ENCODE measurements at regions not wholly inside any gene's neighbourhood (a gene's known extent, or its start where the extent isn't known, plus 50 kb on each side); places are given as distances from the start of the nearest gene placed in this dataset.
"Not testable (repeated sequence)": the region's sequence is repeated elsewhere in the genome, so short reads cannot be mapped to it uniquely, and the experiment has no call there.

DNA sequence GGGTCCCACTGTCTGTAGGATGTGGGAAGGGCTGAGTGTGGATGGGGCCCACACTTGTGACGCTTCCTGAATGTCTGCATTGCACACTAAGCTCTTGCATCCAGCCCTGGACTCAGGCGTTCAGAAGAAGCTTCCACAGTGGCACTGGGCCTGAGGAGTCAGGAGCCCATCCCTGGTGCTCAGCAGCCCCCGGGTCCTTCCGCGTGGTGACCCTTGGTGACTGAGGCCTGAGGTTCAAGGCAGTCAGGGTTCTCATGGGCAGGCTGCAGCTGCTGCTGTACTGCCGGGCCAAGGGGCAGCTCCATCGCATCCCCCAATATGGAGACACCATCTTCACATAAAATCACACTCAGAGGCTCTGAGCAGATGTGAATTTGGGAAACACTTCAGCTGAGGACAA is 65.8 kb upstream of the TUBA3E start:
- Histone ChIP-seq H3K4me1 (ENCODE audit: control insufficient read depth, insufficient read depth, low read length) (no peaks in the 10 kb centered on the region), H3K36me3 (ENCODE audit: control insufficient read depth, insufficient read depth, low read length) (no peaks in the 10 kb centered on the region), H3K9ac (ENCODE audit: low read depth, low read length) (no peak overlapping the region), H3K4me3 (ENCODE audit: low read depth, low read length) (no peak overlapping the region), H3K27me3 (ENCODE audit: control insufficient read depth, insufficient read depth, low read length) (no peaks in the 10 kb centered on the region), H3K9me3 (ENCODE audit: control insufficient read depth, insufficient read depth, low read length) (no peaks in the 10 kb centered on the region)

- Histone ChIP-seq H3K9me3 (ENCODE audit: control insufficient read depth, insufficient read depth, low read length) (no peaks in the 10 kb centered on the region), H3K36me3 (ENCODE audit: control insufficient read depth, insufficient read depth, low read length) (no peaks in the 10 kb centered on the region), H3K9ac (ENCODE audit: low read depth, low read length) (no peak overlapping the region), H3K27me3 (ENCODE audit: control insufficient read depth, insufficient read depth, low read length) (no peaks in the 10 kb centered on the region), H3K4me1 (ENCODE audit: control insufficient read depth, insufficient read depth, low read length) (no peaks in the 10 kb centered on the region), H3K4me3 (ENCODE audit: low read depth, low read length) (no peak overlapping the region)
These were observed 65.4 kb upstream of the TUBA3E start for GRCh38 chr2:130263606-130264005.

DNA sequence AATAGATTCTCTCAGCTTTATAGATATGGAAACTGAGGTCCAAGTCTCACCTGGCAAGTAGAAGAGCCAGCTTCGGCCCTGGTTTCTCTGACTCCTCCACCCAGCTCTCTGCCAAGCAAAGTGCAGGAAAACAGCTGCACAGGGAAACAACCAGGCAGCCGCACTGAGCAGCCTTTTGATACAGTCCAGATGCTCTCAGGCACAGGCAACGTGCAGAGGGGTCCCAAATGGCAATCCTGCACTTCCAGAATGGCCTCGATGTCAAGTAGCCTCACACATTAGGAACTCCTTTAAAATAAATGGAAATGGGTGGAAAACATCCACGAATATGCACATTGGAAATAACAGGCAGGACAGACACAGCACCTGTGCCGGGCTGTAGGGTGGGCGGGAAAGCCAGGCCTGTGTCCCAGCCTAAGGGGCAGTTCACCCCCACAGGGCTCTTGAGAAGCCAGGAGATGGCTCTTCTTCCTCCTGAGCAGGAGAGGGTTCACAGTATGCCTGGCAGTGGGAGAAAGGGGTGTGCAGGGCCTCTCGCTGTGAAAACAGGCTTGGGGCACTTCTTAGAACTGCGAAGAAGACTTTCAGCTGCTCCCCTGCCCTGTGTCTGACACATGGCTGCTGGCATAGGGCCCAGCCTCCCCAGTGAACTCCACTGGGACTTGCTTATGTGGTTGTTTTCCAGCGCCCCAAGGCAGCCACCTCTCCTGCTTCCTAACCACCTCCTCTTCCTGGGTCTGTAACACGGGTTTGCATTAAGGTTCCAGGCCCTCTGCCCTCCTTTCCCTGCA is 63.9 kb upstream of the TUBA3E start:
- Histone ChIP-seq H3K9me3 (ENCODE audit: control insufficient read depth, insufficient read depth, low read length) (no peaks in the 10 kb centered on the region), H3K4me1 (ENCODE audit: control insufficient read depth, insufficient read depth, low read length) (no peaks in the 10 kb centered on the region), H3K36me3 (ENCODE audit: control insufficient read depth, insufficient read depth, low read length) (no peaks in the 10 kb centered on the region), H3K9ac (ENCODE audit: low read depth, low read length) (no peak overlapping the region), H3K27me3 (ENCODE audit: control insufficient read depth, insufficient read depth, low read length) (no peaks in the 10 kb centered on the region), H3K4me3 (ENCODE audit: low read depth, low read length) (no peak overlapping the region)

- Histone ChIP-seq H3K4me3 (ENCODE audit: low read depth, low read length) (no peak overlapping the region), H3K4me1 (ENCODE audit: control insufficient read depth, insufficient read depth, low read length) (no peaks in the 10 kb centered on the region), H3K27me3 (ENCODE audit: control insufficient read depth, insufficient read depth, low read length) (no peaks in the 10 kb centered on the region), H3K36me3 (ENCODE audit: control insufficient read depth, insufficient read depth, low read length) (no peaks in the 10 kb centered on the region), H3K9me3 (ENCODE audit: control insufficient read depth, insufficient read depth, low read length) (no peaks in the 10 kb centered on the region), H3K9ac (ENCODE audit: low read depth, low read length) (no peak overlapping the region)
These were observed 62.9 kb upstream of the TUBA3E start for GRCh38 chr2:130261099-130261498.

- Histone ChIP-seq H3K9me3 (ENCODE audit: control insufficient read depth, insufficient read depth, low read length) (no peaks in the 10 kb centered on the region), H3K9ac (ENCODE audit: low read depth, low read length) (no peak overlapping the region), H3K27me3 (ENCODE audit: control insufficient read depth, insufficient read depth, low read length) (no peaks in the 10 kb centered on the region), H3K4me1 (ENCODE audit: control insufficient read depth, insufficient read depth, low read length) (no peaks in the 10 kb centered on the region), H3K36me3 (ENCODE audit: control insufficient read depth, insufficient read depth, low read length) (no peaks in the 10 kb centered on the region), H3K4me3 (ENCODE audit: low read depth, low read length) (no peak overlapping the region)
These were observed 61.4 kb upstream of the TUBA3E start for GRCh38 chr2:130259594-130259993.

DNA sequence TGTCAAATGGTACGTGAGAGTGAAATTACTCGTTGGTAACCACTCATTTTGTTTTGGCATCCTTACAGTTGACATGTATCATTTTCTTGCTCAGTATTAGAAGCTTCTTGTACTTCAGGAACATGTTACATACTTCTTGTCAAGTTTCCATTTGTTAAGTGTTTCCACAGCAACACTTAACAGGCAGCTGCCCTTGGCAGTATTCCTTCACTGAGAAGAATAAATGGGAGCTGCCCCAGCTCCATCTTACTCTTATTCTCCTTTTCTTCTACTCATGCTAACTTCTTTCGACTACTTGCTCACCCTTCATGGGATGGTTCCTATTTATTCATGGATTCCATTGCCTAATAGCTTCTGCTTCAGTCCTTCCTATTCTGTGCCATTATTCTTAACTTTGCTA is 60.1 kb upstream of the TUBA3E start:
- Histone ChIP-seq H3K4me1 (ENCODE audit: control insufficient read depth, insufficient read depth, low read length) (no peaks in the 10 kb centered on the region), H3K9ac (ENCODE audit: low read depth, low read length) (no peak overlapping the region), H3K27me3 (ENCODE audit: control insufficient read depth, insufficient read depth, low read length) (no peaks in the 10 kb centered on the region), H3K4me3 (ENCODE audit: low read depth, low read length) (no peak overlapping the region), H3K36me3 (ENCODE audit: control insufficient read depth, insufficient read depth, low read length) (no peaks in the 10 kb centered on the region), H3K9me3 (ENCODE audit: control insufficient read depth, insufficient read depth, low read length) (no peaks in the 10 kb centered on the region)

- Histone ChIP-seq H3K4me3 (ENCODE audit: low read depth, low read length) (no peak overlapping the region), H3K36me3 (ENCODE audit: control insufficient read depth, insufficient read depth, low read length) (no peaks in the 10 kb centered on the region), H3K4me1 (ENCODE audit: control insufficient read depth, insufficient read depth, low read length) (no peaks in the 10 kb centered on the region), H3K9me3 (ENCODE audit: control insufficient read depth, insufficient read depth, low read length) (no peaks in the 10 kb centered on the region), H3K27me3 (ENCODE audit: control insufficient read depth, insufficient read depth, low read length) (no peaks in the 10 kb centered on the region), H3K9ac (ENCODE audit: low read depth, low read length) (no peak overlapping the region)
These were observed 54.8 kb upstream of the TUBA3E start for GRCh38 chr2:130252880-130253645.

DNA sequence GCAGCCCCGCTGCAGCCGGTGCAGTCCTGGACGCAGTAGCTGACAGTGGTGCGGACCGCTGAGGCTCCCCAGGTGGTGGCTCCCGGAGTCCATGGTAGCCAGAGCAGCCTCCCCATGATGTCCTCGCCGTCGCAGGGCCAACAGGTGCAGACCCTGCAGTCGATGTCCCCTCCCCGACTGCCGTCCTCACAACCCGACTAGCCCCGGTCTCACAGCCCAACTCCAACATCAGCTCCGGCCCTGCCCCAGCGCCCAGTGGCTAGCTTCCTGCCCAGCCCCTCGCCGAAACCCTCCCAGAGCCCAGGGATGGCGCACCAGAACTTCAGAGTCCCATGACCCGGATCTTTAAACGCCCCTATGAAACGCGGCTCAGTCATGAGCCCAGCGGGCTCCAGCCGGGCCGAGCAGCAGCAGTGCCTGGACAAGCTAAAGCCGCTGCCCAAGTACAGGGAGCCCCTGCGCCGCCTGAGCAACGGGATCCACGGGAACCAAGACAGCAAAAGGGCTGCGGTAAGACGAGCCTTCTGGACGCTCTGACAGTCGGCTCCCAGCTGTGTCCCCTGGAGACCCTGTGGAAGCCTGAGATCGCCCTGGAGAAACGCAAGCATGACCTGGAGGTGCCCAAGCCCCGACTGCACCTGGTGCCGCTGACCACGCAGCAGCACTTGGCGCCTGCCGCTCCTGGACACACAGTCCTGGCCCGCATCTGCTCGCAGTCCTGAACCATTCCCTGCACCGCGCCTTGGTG is 53.8 kb upstream of the TUBA3E start:
- Histone ChIP-seq H3K36me3 (ENCODE audit: control insufficient read depth, insufficient read depth, low read length) (no peaks in the 10 kb centered on the region), H3K4me3 (ENCODE audit: low read depth, low read length) (no peak overlapping the region), H3K4me1 (ENCODE audit: control insufficient read depth, insufficient read depth, low read length) (no peaks in the 10 kb centered on the region), H3K27me3 (ENCODE audit: control insufficient read depth, insufficient read depth, low read length) (no peaks in the 10 kb centered on the region), H3K9me3 (ENCODE audit: control insufficient read depth, insufficient read depth, low read length) (no peaks in the 10 kb centered on the region), H3K9ac (ENCODE audit: low read depth, low read length) (no peak overlapping the region)

- no peak overlapping the region for H3K4me3 ChIP-seq (ENCODE audit: low read depth, low read length)
- H3K27me3 ChIP-seq (ENCODE audit: control insufficient read depth, insufficient read depth, low read length), result no peaks in the 10 kb centered on the region
These were observed 53.3 kb upstream of the TUBA3E start for GRCh38 chr2:130251535-130251872.

GRCh38 chr2:130248355-130248754 is 50.1 kb upstream of the TUBA3E start:
- H3K4me3 ChIP-seq (ENCODE audit: low read depth, low read length); H3K9ac ChIP-seq (ENCODE audit: low read depth, low read length); H3K27me3 ChIP-seq (ENCODE audit: control insufficient read depth, insufficient read depth, low read length): not testable (repeated sequence)

More at GRCh38 chr2:130251535-130251872, 53.3 kb upstream of the TUBA3E start:
- no peaks in the 10 kb centered on the region for H3K4me1 ChIP-seq (ENCODE audit: control insufficient read depth, insufficient read depth, low read length)
- no peaks in the 10 kb centered on the region for H3K36me3 ChIP-seq (ENCODE audit: control insufficient read depth, insufficient read depth, low read length)
- H3K9ac ChIP-seq (ENCODE audit: low read depth, low read length), result no peak overlapping the region
- no peaks in the 10 kb centered on the region for H3K9me3 ChIP-seq (ENCODE audit: control insufficient read depth, insufficient read depth, low read length)

More at GRCh38 chr2:130248355-130248754, 50.1 kb upstream of the TUBA3E start:
- not testable (repeated sequence) for H3K9me3 ChIP-seq (ENCODE audit: control insufficient read depth, insufficient read depth, low read length); H3K4me1 ChIP-seq (ENCODE audit: control insufficient read depth, insufficient read depth, low read length); H3K36me3 ChIP-seq (ENCODE audit: control insufficient read depth, insufficient read depth, low read length)

All from iPS-15b (cell line).